ENCODE measurements at regions not wholly inside any gene's neighbourhood (a gene's known extent, or its start where the extent isn't known, plus 50 kb on each side); places are given as distances from the start of the nearest gene placed in this dataset.

DNA sequence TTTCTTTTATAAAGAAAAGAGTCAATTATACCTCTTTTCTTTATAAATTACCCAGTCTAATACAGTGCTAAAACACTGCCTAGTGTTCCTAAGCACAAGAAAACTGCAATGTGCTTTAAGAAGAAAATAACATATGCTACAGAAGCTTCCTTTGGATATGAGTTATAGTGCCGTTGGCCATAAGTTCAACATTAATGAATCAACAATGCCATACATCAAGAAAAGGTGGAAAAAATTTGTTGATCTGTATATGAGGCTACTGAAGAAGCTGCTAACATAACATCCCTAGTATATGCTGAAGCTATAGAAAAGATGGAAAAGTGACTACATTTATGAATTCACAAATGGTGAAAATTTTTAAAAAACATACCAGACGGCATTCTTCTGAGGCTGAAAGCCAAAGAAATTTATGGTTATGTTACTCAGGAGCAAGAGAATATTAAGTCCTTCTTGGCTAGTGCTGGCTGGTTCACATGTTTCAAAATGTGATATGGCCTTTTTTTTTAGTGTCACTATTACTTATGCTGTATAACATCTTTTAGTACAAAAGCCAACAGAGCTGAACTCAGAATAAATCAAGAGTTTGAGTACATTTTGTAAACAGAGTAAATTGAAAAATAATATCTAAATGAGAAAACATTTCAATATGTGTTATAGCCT lies 743.2 kb upstream of the RGS18 start:
- TF ChIP-seq MXI1 (IDR thresholded peaks at IDR 0.05; ENCODE audit: borderline replicate concordance, low read depth, low read length): no peak
- TF ChIP-seq CHD1 (IDR thresholded peaks at IDR 0.05; ENCODE audit: low read depth, low read length): no peak
- no peak for TF ChIP-seq MAFK (IDR thresholded peaks at IDR 0.05; ENCODE audit: low read depth, low read length)
- TF ChIP-seq SMC3 (IDR thresholded peaks at IDR 0.05; ENCODE audit: low read depth, low read length): no peak
- no peak for TF ChIP-seq RAD21 (IDR thresholded peaks at IDR 0.05; ENCODE audit: low read length)
- TF ChIP-seq NFE2L2 (IDR thresholded peaks at IDR 0.05; ENCODE audit: low read depth, low read length): no peak
- no peak overlapping the region for H2AK9ac ChIP-seq (replicated peaks; ENCODE audit: low read depth, low read length, poor library complexity)
- H2BK5ac ChIP-seq (ENCODE audit: low read depth, low read length, poor library complexity, severe bottlenecking): no peak overlapping the region
- no peak overlapping the region for H3K27ac ChIP-seq (ENCODE audit: insufficient read depth, low read length)
- H2AFZ ChIP-seq (replicated peaks; ENCODE audit: low read length, poor library complexity): no peak overlapping the region
- H3K27me3 ChIP-seq (ENCODE audit: control insufficient read depth, insufficient read depth, low read length): no peaks in the 10 kb centered on the region
- intact Hi-C loops (cut with micrococcal nuclease): no loop called here
- BruUV-seq (replicated peaks): no TSS peak
- ATAC-seq (ENCODE audit: low read depth) (no peak), DNase-seq (no peak)
- in situ Hi-C loops (cut with MboI; ENCODE audit: low sequenced_read_pairs): no loop called here
- H4K91ac ChIP-seq (ENCODE audit: insufficient read depth, low read depth, low read length): no peak overlapping the region
- H2BK20ac ChIP-seq (ENCODE audit: low read depth, low read length): no peak overlapping the region
- H2AK5ac ChIP-seq (ENCODE audit: low read depth, low read length): no peak overlapping the region
- H4K8ac ChIP-seq (ENCODE audit: low read depth in 2 of 2, low read length in 2 of 2): no peak overlapping the region
- H3K79me1 ChIP-seq (ENCODE audit: low read depth in 1 of 2, low read length in 2 of 2): no peaks in the 10 kb centered on the region
- dilution Hi-C loops (cut with HindIII; ENCODE audit: low sequenced_read_pairs, unreplicated experiment): no loop called here
- no peak overlapping the region for H3K18ac ChIP-seq (ENCODE audit: low read depth, low read length)
- H4K20me1 ChIP-seq (ENCODE audit: insufficient read depth, low read length): no peaks in the 10 kb centered on the region
- H3K4me1 ChIP-seq (ENCODE audit: control insufficient read depth, insufficient read depth, low read length): no peaks in the 10 kb centered on the region
- no peak overlapping the region for H3K4me3 ChIP-seq (ENCODE audit: insufficient read depth, low read depth, low read length)
- H2BK15ac ChIP-seq (ENCODE audit: low read depth, low read length): no peak overlapping the region
- ChIA-PET CTCF (interaction anchor here (0.6 kb wide), 1 partner anchor 942 kb away, joined by 3 read pairs; no protein-coding TSS in a partner anchor), POLR2A (ENCODE audit: unreplicated experiment) (no interaction called here)
- H3K36me3 ChIP-seq (ENCODE audit: control insufficient read depth, insufficient read depth, low read length): no peaks in the 10 kb centered on the region
- H3K14ac ChIP-seq (replicated peaks; ENCODE audit: low read depth, low read length): no peak overlapping the region
- H3K56ac ChIP-seq (ENCODE audit: extremely low read depth, insufficient read depth, low read length): no peak overlapping the region
- H3K9ac ChIP-seq (ENCODE audit: low read depth, low read length): no peak overlapping the region
- H4K5ac ChIP-seq (ENCODE audit: low read depth, low read length): no peak overlapping the region
- H3K4me2 ChIP-seq (ENCODE audit: low read depth, low read length): no peak overlapping the region
- H2BK120ac ChIP-seq (ENCODE audit: low read depth, low read length): no peak overlapping the region
- no peaks in the 10 kb centered on the region for H3K9me1 ChIP-seq (ENCODE audit: insufficient read depth, low read length)
- no peak overlapping the region for H3K23ac ChIP-seq (ENCODE audit: low read depth, low read length)
- H3K4ac ChIP-seq (ENCODE audit: low read depth, low read length): no peak overlapping the region
- no CpG with 5 or more reads among the region's 2 CpGs for WGBS, 2 experiments (ENCODE audit: extremely low coverage in 2 of 2, insufficient read length in 1 of 2)
- no peaks in the 10 kb centered on the region for H3K9me3 ChIP-seq (ENCODE audit: control insufficient read depth, insufficient read depth, low read length)

Measured in IMR-90 (cell line).